ENCODE measurements at regions not wholly inside any gene's neighbourhood (a gene's known extent, or its start where the extent isn't known, plus 50 kb on each side); places are given as distances from the start of the nearest gene placed in this dataset.

DNA sequence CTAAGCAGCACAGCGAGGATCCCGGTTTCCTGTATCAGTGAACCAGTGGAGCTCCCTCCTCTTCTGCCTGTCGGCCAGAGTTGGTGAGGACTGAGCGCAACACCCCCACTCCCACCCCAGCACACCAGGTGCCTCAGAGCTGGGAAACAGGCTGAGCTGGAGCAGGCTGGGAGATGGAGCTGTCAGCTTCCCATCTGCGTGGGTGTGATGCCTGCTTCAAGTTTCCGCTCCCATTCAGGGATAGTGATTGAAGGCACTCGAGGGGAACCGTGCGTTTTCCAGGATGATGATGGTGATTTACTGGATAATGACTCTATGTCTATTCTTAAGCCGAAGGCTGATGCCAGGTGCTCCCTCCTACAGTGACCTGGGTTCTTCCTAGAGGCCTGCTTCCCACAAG lies 144.5 kb downstream of the TMEM132E start:
- H3K79me2 ChIP-seq (replicated peaks; ENCODE audit: insufficient read depth, low read length) = no peaks in the 10 kb centered on the region
- H3K27ac ChIP-seq (ENCODE audit: low read length) = peak overlapping the region; percentile 58
- H3K27me3 ChIP-seq (ENCODE audit: insufficient read depth, low read depth, low read length) = no peaks in the 10 kb centered on the region
- peak overlapping the region; percentile 4 for H3K9ac ChIP-seq (ENCODE audit: low read length)
- no peak overlapping the region for H3K4me3 ChIP-seq (ENCODE audit: low read length)
- H4K20me1 ChIP-seq (ENCODE audit: insufficient read depth) = no peaks in the 10 kb centered on the region
- H2AFZ ChIP-seq (ENCODE audit: low read depth, low read length) = no peak overlapping the region
- no peak overlapping the region for H3K4me2 ChIP-seq (ENCODE audit: low read length)
- no peaks in the 10 kb centered on the region for H3K9me2 ChIP-seq (ENCODE audit: insufficient read depth, low read length)
- no peaks in the 10 kb centered on the region for H3K9me3 ChIP-seq (ENCODE audit: low read length)
- H3F3A ChIP-seq (ENCODE audit: insufficient read depth, low read length, poor library complexity, severe bottlenecking) = no peaks in the 10 kb centered on the region
- TF ChIP-seq, protein P1, sequence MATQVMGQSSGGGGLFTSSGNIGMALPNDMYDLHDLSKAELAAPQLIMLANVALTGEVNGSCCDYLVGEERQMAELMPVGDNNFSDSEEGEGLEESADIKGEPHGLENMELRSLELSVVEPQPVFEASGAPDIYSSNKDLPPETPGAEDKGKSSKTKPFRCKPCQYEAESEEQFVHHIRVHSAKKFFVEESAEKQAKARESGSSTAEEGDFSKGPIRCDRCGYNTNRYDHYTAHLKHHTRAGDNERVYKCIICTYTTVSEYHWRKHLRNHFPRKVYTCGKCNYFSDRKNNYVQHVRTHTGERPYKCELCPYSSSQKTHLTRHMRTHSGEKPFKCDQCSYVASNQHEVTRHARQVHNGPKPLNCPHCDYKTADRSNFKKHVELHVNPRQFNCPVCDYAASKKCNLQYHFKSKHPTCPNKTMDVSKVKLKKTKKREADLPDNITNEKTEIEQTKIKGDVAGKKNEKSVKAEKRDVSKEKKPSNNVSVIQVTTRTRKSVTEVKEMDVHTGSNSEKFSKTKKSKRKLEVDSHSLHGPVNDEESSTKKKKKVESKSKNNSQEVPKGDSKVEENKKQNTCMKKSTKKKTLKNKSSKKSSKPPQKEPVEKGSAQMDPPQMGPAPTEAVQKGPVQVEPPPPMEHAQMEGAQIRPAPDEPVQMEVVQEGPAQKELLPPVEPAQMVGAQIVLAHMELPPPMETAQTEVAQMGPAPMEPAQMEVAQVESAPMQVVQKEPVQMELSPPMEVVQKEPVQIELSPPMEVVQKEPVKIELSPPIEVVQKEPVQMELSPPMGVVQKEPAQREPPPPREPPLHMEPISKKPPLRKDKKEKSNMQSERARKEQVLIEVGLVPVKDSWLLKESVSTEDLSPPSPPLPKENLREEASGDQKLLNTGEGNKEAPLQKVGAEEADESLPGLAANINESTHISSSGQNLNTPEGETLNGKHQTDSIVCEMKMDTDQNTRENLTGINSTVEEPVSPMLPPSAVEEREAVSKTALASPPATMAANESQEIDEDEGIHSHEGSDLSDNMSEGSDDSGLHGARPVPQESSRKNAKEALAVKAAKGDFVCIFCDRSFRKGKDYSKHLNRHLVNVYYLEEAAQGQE (IDR thresholded peaks at IDR 0.05; ENCODE audit: borderline replicate concordance) = peak; percentile 89
- TF ChIP-seq, protein P2, sequence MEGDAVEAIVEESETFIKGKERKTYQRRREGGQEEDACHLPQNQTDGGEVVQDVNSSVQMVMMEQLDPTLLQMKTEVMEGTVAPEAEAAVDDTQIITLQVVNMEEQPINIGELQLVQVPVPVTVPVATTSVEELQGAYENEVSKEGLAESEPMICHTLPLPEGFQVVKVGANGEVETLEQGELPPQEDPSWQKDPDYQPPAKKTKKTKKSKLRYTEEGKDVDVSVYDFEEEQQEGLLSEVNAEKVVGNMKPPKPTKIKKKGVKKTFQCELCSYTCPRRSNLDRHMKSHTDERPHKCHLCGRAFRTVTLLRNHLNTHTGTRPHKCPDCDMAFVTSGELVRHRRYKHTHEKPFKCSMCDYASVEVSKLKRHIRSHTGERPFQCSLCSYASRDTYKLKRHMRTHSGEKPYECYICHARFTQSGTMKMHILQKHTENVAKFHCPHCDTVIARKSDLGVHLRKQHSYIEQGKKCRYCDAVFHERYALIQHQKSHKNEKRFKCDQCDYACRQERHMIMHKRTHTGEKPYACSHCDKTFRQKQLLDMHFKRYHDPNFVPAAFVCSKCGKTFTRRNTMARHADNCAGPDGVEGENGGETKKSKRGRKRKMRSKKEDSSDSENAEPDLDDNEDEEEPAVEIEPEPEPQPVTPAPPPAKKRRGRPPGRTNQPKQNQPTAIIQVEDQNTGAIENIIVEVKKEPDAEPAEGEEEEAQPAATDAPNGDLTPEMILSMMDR (IDR thresholded peaks at IDR 0.05; ENCODE audit: poor library complexity, severe bottlenecking) = no peak
- peak; percentile 58 for TF ChIP-seq POLR2AphosphoS5 (IDR thresholded peaks at IDR 0.05)
- TF ChIP-seq EZH2 (IDR thresholded peaks at IDR 0.05; ENCODE audit: borderline replicate concordance, insufficient read depth, low read length, poor library complexity, severe bottlenecking) = no peak
- peak; percentile 55 for TF ChIP-seq EP300 (conservative IDR thresholded peaks at IDR 0.05; ENCODE audit: poor library complexity, severe bottlenecking)
- no peak for TF ChIP-seq RAD21 (conservative IDR thresholded peaks at IDR 0.05)
- no peak for TF ChIP-seq TAF1 (IDR thresholded peaks at IDR 0.05; ENCODE audit: low read depth)
- peak; percentile 8 for TF ChIP-seq SMC3 (conservative IDR thresholded peaks at IDR 0.05; ENCODE audit: poor library complexity)
- TF ChIP-seq MXI1 (conservative IDR thresholded peaks at IDR 0.05; ENCODE audit: poor library complexity, severe bottlenecking) = no peak
- no peaks in the 10 kb centered on the region for H3K36me3 ChIP-seq (ENCODE audit: insufficient read depth, low read length)

DNA sequence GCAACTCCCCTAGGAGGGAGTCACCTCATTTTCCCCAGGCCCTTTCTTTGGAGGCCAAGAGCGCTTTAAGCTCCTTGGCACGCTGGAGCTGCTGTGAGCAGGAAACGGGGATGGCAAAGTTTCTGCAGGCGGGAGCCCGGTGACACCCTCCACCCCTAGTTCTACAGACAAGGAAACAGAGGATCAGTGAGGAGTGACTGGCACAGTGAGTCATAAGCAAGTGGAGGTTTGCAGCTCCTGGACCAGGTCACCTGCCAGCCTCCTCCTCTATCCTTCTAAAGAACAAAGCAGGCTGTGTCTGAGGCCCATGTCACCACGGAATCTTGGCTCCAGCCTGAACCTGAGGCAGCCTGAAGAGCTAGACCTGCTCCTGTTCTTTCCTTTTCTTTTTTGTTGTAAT lies 141.9 kb downstream of the TMEM132E start:
- Histone ChIP-seq H3K9me3 (ENCODE audit: low read length) (no peaks in the 10 kb centered on the region), H3F3A (ENCODE audit: insufficient read depth, low read length, poor library complexity, severe bottlenecking) (no peaks in the 10 kb centered on the region), H3K4me3 (ENCODE audit: low read length) (no peak overlapping the region), H3K36me3 (ENCODE audit: insufficient read depth, low read length) (no peaks in the 10 kb centered on the region), H3K27me3 (ENCODE audit: insufficient read depth, low read depth, low read length) (no peaks in the 10 kb centered on the region), H3K9ac (ENCODE audit: low read length) (no peak overlapping the region), H3K4me2 (ENCODE audit: low read length) (no peak overlapping the region), H3K9me2 (ENCODE audit: insufficient read depth, low read length) (no peaks in the 10 kb centered on the region), H3K79me2 (replicated peaks; ENCODE audit: insufficient read depth, low read length) (no peaks in the 10 kb centered on the region), H3K27ac (ENCODE audit: low read length) (no peak overlapping the region), H2AFZ (ENCODE audit: low read depth, low read length) (no peak overlapping the region), H4K20me1 (ENCODE audit: insufficient read depth) (no peaks in the 10 kb centered on the region)
- TF ChIP-seq MXI1 (conservative IDR thresholded peaks at IDR 0.05; ENCODE audit: poor library complexity, severe bottlenecking) (no peak), SMC3 (conservative IDR thresholded peaks at IDR 0.05; ENCODE audit: poor library complexity) (no peak), EZH2 (IDR thresholded peaks at IDR 0.05; ENCODE audit: borderline replicate concordance, insufficient read depth, low read length, poor library complexity, severe bottlenecking) (no peak), POLR2AphosphoS5 (IDR thresholded peaks at IDR 0.05) (no peak), RAD21 (conservative IDR thresholded peaks at IDR 0.05) (no peak), EP300 (conservative IDR thresholded peaks at IDR 0.05; ENCODE audit: poor library complexity, severe bottlenecking) (no peak), TAF1 (IDR thresholded peaks at IDR 0.05; ENCODE audit: low read depth) (no peak)
- TF ChIP-seq, protein P1 (IDR thresholded peaks at IDR 0.05; ENCODE audit: borderline replicate concordance) = no peak
- TF ChIP-seq, protein P2 (IDR thresholded peaks at IDR 0.05; ENCODE audit: poor library complexity, severe bottlenecking) = no peak

All from neural cell (in vitro differentiated cells).